HG02759 (cell line): ENCODE measurements at regions not wholly inside any gene's neighbourhood (a gene's known extent, or its start where the extent isn't known, plus 50 kb on each side); places are given as distances from the start of the nearest gene placed in this dataset.

Experiments used
- ATAC-seq: cut with Tn5 transposase; IDR thresholded peaks from one replicate; pipeline ENCODE4 v1.9.1; 2021; ENCODE audit warnings: mild to moderate bottlenecking, moderate library complexity; ENCODE audit not compliant: unreplicated experiment

- ATAC-seq: no peak
Observed at GRCh38 chr16:85461814-85462713, 151.1 kb upstream of the GSE1 start.

- no peak for ATAC-seq
Observed at GRCh38 chr16:85462714-85463611, 150.2 kb upstream of the GSE1 start.

GRCh38 chr16:85463672-85464382 is 149.3 kb upstream of the GSE1 start:
- ATAC-seq: no peak

- no peak for ATAC-seq
Observed at GRCh38 chr16:85464383-85465305, 148.5 kb upstream of the GSE1 start.

- no peak for ATAC-seq
Observed at GRCh38 chr16:85465328-85466303, 147.5 kb upstream of the GSE1 start.

- ATAC-seq: no peak
Observed at GRCh38 chr16:85466304-85466700, 146.8 kb upstream of the GSE1 start.

GRCh38 chr16:85466989-85467388 is 146.1 kb upstream of the GSE1 start:
- no peak for ATAC-seq

GRCh38 chr16:85469929-85470590 is 143.1 kb upstream of the GSE1 start:
- ATAC-seq: no peak

GRCh38 chr16:85470873-85471272 is 142.2 kb upstream of the GSE1 start:
- no peak for ATAC-seq

GRCh38 chr16:85471469-85472431 is 141.4 kb upstream of the GSE1 start:
- no peak for ATAC-seq

- no peak for ATAC-seq
Observed at GRCh38 chr16:85472514-85472913, 140.6 kb upstream of the GSE1 start.

- no peak for ATAC-seq
Observed at GRCh38 chr16:85473323-85473722, 139.8 kb upstream of the GSE1 start.

- no peak for ATAC-seq
Observed at GRCh38 chr16:85473909-85474620, 139.1 kb upstream of the GSE1 start.

- ATAC-seq: no peak
Observed at GRCh38 chr16:85474621-85475217, 138.4 kb upstream of the GSE1 start.

GRCh38 chr16:85475233-85475632 is 137.9 kb upstream of the GSE1 start:
- ATAC-seq: no peak

GRCh38 chr16:85475691-85476300 is 137.3 kb upstream of the GSE1 start:
- ATAC-seq: no peak
